EH (cell line): ENCODE measurements at regions not wholly inside any gene's neighbourhood (a gene's known extent, or its start where the extent isn't known, plus 50 kb on each side); places are given as distances from the start of the nearest gene placed in this dataset.

ENCODE experiments used
- DNase-seq: peaks from one replicate; pipeline ENCODE4 v3.0.0-alpha.2; 2015; ENCODE audit warnings: low read depth

GRCh38 chr2:18465979-18466378 is 94.5 kb downstream of the RDH14 start:
- DNase-seq, result peak; percentile 52

DNA sequence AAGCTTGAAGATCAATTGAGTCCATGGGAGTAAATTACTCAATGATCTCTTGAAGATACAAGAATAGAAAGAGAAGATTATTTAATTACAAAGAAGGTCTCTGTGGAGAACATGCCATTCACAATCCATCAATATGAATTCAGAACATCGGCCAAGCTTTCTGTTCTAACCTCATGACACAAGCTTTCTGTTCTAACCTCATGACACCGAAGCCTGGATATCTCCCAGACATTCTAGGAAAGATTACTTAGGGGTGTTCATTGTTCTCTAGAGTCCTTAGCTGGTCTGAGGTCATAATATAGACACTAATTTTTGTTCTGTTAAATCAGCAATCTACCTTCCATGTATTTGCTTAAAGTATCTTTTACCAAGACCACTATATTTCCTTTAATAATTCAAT is 95.5 kb downstream of the RDH14 start:
- no peak for DNase-seq

- DNase-seq, result no peak
These were observed 104.4 kb downstream of the RDH14 start for GRCh38 chr2:18456026-18456425.

DNA sequence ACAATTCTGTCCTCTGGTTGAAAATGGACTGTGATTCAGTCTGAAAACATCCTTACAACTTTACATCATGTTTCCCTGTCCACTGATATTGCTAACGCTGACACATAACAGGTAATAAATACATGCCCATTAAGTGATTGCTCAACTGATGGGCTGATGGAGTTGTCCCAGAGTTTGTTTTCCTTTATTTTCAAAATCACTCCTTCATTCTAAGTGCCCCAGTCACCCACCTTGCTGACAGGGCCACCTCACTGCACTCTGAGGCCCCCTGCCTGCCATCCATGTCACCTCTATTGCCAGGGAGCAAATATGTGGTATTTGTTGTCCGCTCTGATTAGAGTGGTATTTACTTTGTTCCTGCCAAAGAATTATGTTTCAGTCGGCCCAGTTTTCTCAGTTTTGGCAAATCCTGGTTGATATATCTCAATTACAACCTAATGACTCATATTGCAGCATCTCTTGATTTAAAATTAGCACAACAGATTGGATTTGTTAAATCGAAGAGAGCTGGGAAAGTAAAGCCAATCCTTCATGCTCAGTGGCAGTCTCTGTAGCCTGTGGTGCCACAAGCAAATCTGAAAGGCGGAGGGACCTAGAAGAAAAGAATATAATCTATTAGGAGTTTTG is 105.1 kb downstream of the RDH14 start:
- peak; percentile 86 for DNase-seq

- DNase-seq, result no peak
These were observed 105.7 kb downstream of the RDH14 start for GRCh38 chr2:18454692-18455235.

- DNase-seq, result peak; percentile 55
These were observed 113.7 kb downstream of the RDH14 start for GRCh38 chr2:18446715-18447114.

GRCh38 chr2:18445433-18446320 is 114.8 kb downstream of the RDH14 start:
- peak; percentile 53 for DNase-seq

GRCh38 chr2:18444806-18445205 is 115.6 kb downstream of the RDH14 start:
- DNase-seq, result no peak

DNA sequence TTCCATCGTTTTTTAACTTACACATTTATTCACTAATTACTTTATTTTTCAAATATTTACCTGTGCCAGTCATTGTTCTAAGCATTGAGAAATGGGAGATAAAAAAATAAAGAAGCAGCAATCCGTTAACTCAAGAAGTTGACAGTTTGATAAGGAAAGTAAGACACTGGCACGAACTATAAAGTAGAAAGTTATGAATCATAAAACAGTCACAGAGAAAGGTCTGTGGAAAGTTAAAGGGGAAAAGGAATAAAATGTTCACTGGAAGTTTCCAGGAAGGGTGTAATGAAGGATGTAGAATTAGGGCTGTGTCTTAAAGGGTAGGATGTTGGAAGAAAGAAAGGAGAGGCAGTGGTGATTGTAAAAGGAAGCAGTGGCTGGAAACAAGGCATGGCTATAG is 118.9 kb downstream of the RDH14 start:
- no peak for DNase-seq

- no peak for DNase-seq
These were observed 119.7 kb downstream of the RDH14 start for GRCh38 chr2:18440777-18441176.

GRCh38 chr2:18440141-18440661 is 120.3 kb downstream of the RDH14 start:
- peak; percentile 86 for DNase-seq

DNA sequence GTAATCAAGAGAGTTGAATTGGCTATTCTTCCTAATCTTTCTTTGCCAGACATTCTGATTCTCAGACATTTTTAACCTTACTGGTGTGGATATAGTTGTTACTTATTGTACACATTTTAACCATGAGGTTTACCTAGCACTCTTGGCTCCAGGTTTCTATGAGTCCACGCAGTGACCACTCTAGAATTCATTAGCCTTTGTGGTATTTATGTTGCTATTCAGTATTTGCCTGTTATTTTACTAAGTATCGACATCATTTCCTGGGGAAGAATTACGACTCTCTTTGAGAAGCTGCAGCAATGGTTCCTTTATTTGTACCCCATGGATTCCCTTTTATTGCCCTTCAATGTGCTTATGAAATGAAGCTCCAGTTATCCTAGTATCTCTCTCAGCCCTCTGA is 120.7 kb downstream of the RDH14 start:
- DNase-seq, result no peak

DNA sequence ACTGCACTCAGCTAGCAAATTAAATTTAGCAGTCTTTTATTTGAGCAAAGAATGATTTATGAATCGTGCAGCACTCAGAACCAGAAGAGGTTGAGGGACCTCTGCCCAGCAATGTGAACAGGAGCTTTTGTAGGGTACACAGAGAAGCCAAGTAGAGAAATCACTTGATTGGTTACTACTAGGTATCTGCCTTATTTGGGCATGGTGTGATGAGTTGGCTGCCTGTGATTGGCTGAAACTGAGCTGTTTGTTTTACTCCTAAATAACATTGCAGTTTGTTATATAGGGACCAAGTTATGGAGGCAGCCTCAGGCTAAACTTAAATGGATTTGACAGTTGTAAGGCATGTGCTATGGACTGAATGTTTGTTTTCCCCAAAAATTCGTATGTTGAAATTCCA is 122.5 kb downstream of the RDH14 start:
- DNase-seq, result no peak

GRCh38 chr2:18436503-18437005 is 123.9 kb downstream of the RDH14 start:
- DNase-seq, result peak; percentile 58

- peak; percentile 73 for DNase-seq
These were observed 124.9 kb downstream of the RDH14 start for GRCh38 chr2:18435426-18436037.

DNA sequence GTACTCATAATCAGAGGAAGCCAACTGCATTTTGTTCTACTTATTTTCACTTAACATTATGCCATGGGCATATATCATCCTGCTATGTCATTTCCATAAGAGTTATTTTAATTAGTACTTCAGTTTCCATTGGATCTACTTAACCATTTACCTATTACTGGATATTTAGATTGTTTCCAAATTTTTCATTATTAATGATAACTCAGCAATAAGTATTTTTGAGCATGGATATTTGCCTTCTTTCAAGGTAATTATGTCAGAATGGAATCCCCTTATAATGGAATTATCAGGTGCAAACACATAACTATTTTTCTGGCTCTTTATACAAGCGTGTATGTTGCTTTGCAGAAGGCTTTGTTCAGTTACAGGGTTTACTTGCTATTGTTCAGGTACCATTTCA is 126.6 kb downstream of the RDH14 start:
- no peak for DNase-seq

GRCh38 chr2:18432999-18433398 is 127.5 kb downstream of the RDH14 start:
- peak; percentile 44 for DNase-seq

DNA sequence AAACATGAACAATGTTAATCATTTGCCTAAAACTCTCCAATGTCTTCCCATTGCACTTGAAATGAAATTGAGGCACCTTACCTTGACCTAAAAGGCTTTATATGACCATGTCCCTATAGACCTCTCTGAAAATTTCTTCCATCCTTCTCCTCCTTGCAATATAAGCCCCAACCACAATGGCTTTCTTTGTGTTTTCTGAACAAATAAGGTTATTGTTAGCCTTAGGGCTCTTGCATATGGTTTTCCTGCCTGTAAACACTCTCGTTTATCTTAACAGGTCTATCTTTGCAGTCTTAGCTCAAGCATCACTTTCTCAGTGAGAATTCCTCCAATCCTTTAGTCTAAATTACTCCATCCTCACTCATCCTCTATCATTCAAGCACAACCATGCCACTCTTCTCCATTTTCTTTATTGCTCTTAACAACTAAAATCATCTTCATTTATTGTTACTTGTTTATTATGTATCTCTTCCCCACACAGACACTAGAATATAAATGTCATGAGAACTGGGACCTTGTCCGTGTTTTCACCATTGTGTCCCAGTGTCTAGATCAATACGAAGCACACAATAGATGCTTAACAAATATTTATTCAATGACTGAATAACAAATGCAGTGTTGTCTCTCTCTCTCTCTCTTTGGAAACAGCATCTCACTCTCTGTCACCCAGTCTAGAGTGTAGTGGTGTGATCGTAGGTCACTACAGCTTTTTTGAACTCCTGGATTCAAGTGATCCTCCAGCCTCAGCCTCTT is 129.3 kb downstream of the RDH14 start:
- no peak for DNase-seq

DNA sequence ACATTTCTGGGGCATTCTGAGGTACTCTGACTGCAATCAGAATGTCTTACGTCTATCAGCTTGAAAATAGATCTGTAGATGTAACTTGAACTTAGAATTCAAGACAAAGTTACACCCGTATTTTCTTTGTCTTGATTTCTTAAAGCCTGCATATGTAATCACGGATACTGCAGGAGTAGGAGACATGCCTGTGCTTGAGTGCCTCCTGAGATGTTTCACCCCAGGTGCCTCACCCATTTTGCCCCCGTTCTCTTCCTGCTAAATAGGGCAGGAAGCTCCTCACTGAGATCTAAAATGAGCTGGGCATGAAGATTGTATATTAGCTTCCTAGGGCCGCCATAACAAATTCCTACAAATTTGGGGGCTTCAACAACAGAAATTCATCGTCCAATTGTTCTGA is 131.9 kb downstream of the RDH14 start:
- DNase-seq, result no peak

DNA sequence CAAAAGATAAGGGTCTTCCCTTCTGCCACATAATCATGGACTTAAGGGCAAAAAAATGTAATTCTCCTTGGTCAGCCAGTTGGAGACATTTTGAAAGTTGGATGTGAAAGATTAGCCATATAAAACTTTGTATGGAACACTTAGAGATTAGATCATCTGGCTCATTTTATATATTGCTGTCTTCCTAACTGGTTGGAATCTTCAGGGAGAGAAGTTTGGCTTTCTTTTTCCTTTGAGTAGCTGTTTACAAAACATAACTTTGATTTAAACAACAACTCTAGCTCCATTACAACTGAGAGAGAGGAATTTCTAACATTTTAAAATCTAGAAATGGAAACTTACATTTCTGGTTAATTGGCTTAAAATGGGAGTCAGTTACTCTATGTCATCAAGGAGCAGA is 132.7 kb downstream of the RDH14 start:
- DNase-seq, result no peak

DNA sequence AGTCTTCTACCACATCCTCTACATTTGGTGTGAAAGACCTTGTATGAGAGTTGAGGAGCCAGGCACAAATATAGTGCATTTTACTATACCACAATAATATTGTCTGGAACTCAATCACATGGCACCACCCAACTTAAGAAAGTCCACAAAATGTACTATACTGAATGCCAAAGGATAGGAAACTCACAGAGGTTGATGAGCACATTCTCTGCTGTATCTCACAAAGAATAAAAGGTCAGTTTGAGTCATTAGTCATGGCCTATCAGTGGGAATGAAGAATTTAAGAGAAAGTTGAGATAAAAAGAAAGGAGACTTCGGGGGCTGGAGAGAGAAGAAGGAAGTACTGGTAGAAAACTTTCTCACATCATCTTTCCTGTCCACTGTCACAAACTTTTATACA is 134.3 kb downstream of the RDH14 start:
- DNase-seq, result no peak
